HEK293 (cell line): ENCODE measurements at regions not wholly inside any gene's neighbourhood (a gene's known extent, or its start where the extent isn't known, plus 50 kb on each side); places are given as distances from the start of the nearest gene placed in this dataset.

Experiments used
- CTCF ChIA-PET: fragments of 350-600 bp; formaldehyde crosslinking; extraction: SDS; loops from one replicate; lab custom pipeline; 2021; ENCODE audit warnings: antibody characterized with exemption; lab: Yijun Ruan, JAX
- POLR2A ChIA-PET: fragments of 300-600 bp; formaldehyde crosslinking; extraction: SDS; loops from one replicate; lab custom pipeline; 2020; ENCODE audit warnings: antibody characterized with exemption, inconsistent platforms; lab: Yijun Ruan, JAX
- H3K27ac ChIP-seq: fragments of 200-500 bp; sonication (Bioruptor generic); 2 replicates; pipeline ENCODE4 v1.5.1; 2014; ENCODE audit warnings: low read depth, low read length, control low read depth, inconsistent platforms; ENCODE audit errors: extremely low read depth
- H3K36me3 ChIP-seq, 2 experiments: fragments of 200-500 bp in 1 of 2; sonication (Bioruptor generic) in 1 of 2; 1 replicate in 1 of 2; 2 replicates in 1 of 2; pipeline ENCODE4 v1.5.1; 2014 to 2017; ENCODE audit warnings: inconsistent platforms in 2 of 2, low read length in 2 of 2; ENCODE audit not compliant: control insufficient read depth in 2 of 2, insufficient read depth in 1 of 2
- H3K4me1 ChIP-seq: fragments of 200-500 bp; sonication (Bioruptor generic); 2 replicates; pipeline ENCODE4 v1.5.1; 2014; ENCODE audit warnings: mild to moderate bottlenecking, low read length, inconsistent platforms; ENCODE audit not compliant: control insufficient read depth, insufficient read depth
- H3K4me3 ChIP-seq: 2 replicates; pipeline ENCODE4 v1.5.1; 2011; ENCODE audit warnings: low read depth, mild to moderate bottlenecking, control low read depth, low read length, moderate library complexity
- H3K9me3 ChIP-seq: fragments of 200-500 bp; sonication (Bioruptor generic); 2 replicates; pipeline ENCODE4 v1.5.1; 2014; ENCODE audit warnings: low read depth, low read length, inconsistent platforms; ENCODE audit not compliant: control insufficient read depth, insufficient read depth
- GLI2 ChIP-seq: fragments of 450-650 bp; formaldehyde crosslinking; IDR thresholded peaks from 2 replicates; pipeline ENCODE4; 2017; ENCODE audit warnings: missing biosample characterization, missing genetic modification characterization, low read depth, borderline replicate concordance
- HOXA7 ChIP-seq: sonication (generic); formaldehyde crosslinking; IDR thresholded peaks from 2 replicates; pipeline ENCODE4 v1.8.1; 2022; ENCODE audit warnings: missing genetic modification reagents, borderline replicate concordance
- HOXD13 ChIP-seq: sonication (generic); formaldehyde crosslinking; IDR thresholded peaks from 2 replicates; pipeline ENCODE4 v1.8.0; 2022; ENCODE audit warnings: missing genetic modification reagents, borderline replicate concordance
- KLF7 ChIP-seq: fragments of 450-650 bp; formaldehyde crosslinking; IDR thresholded peaks from 2 replicates; pipeline ENCODE4 v1.5.1; 2016; ENCODE audit warnings: missing biosample characterization, missing genetic modification characterization, borderline replicate concordance
- MEIS1 ChIP-seq: sonication (generic); formaldehyde crosslinking; IDR thresholded peaks from 2 replicates; pipeline ENCODE4 v1.8.1; 2022; ENCODE audit warnings: missing genetic modification reagents, mild to moderate bottlenecking, borderline replicate concordance
- SP3 ChIP-seq: fragments of 450-650 bp; formaldehyde crosslinking; IDR thresholded peaks from 2 replicates; pipeline ENCODE4 v1.5.1; 2016; ENCODE audit warnings: missing biosample characterization, missing genetic modification characterization
- ZBTB8A ChIP-seq: fragments of 450-650 bp; formaldehyde crosslinking; IDR thresholded peaks from 2 replicates; pipeline ENCODE4 v1.5.1; 2016; ENCODE audit warnings: missing biosample characterization, missing genetic modification characterization
- ZEB2 ChIP-seq: fragments of 450-650 bp; formaldehyde crosslinking; IDR thresholded peaks from 2 replicates; pipeline ENCODE4 v1.5.1; 2016; ENCODE audit warnings: missing biosample characterization, missing genetic modification characterization
- ZNF174 ChIP-seq: fragments of 450-650 bp; formaldehyde crosslinking; IDR thresholded peaks from 2 replicates; pipeline ENCODE4 v1.5.0; 2017; ENCODE audit warnings: missing biosample characterization, mild to moderate bottlenecking, missing genetic modification characterization
- ZNF19 ChIP-seq: fragments of 450-650 bp; formaldehyde crosslinking; IDR thresholded peaks from 2 replicates; pipeline ENCODE4; 2016; ENCODE audit warnings: missing biosample characterization, missing genetic modification characterization, low read depth
- ZNF214 ChIP-seq: fragments of 450-650 bp; formaldehyde crosslinking; IDR thresholded peaks from 2 replicates; pipeline ENCODE4 v1.5.1; 2017; ENCODE audit warnings: missing biosample characterization, mild to moderate bottlenecking, missing genetic modification characterization, borderline replicate concordance
- ZNF23 ChIP-seq: fragments of 450-650 bp; formaldehyde crosslinking; IDR thresholded peaks from 2 replicates; pipeline ENCODE4 v1.5.1; 2016; ENCODE audit warnings: missing biosample characterization, missing genetic modification characterization, borderline replicate concordance
- ZNF239 ChIP-seq: fragments of 450-650 bp; formaldehyde crosslinking; IDR thresholded peaks from 2 replicates; pipeline ENCODE4 v1.5.1; 2016; ENCODE audit warnings: missing biosample characterization, missing genetic modification characterization
- ZNF362 ChIP-seq: fragments of 450-650 bp; formaldehyde crosslinking; IDR thresholded peaks from 2 replicates; pipeline ENCODE4 v1.5.1; 2016; ENCODE audit warnings: missing biosample characterization, missing genetic modification characterization
- ZNF394 ChIP-seq: fragments of 450-650 bp; formaldehyde crosslinking; IDR thresholded peaks from 2 replicates; pipeline ENCODE4 v1.5.1; 2016; ENCODE audit warnings: missing biosample characterization, missing genetic modification characterization, mild to moderate bottlenecking, moderate library complexity, borderline replicate concordance
- ZNF548 ChIP-seq: fragments of 450-650 bp; formaldehyde crosslinking; IDR thresholded peaks from 2 replicates; pipeline ENCODE4 v1.5.1; 2016; ENCODE audit warnings: missing biosample characterization, missing genetic modification characterization
- ZNF555 ChIP-seq: fragments of 450-650 bp; formaldehyde crosslinking; conservative IDR thresholded peaks from 2 replicates; pipeline ENCODE4 v1.5.1; 2017; ENCODE audit warnings: missing biosample characterization, mild to moderate bottlenecking, missing genetic modification characterization, inconsistent platforms
- ZNF621 ChIP-seq: fragments of 450-650 bp; formaldehyde crosslinking; IDR thresholded peaks from 2 replicates; pipeline ENCODE4 v1.5.1; 2017; ENCODE audit warnings: missing biosample characterization, missing genetic modification characterization
- ZNF768 ChIP-seq: fragments of 450-650 bp; formaldehyde crosslinking; IDR thresholded peaks from 2 replicates; pipeline ENCODE4 v1.5.1; 2018; ENCODE audit warnings: missing biosample characterization, mild to moderate bottlenecking, missing genetic modification characterization
- TF ChIP-seq, protein P1 (sequence below): fragments of 450-650 bp; formaldehyde crosslinking; IDR thresholded peaks from 2 replicates; pipeline ENCODE4; 2016; ENCODE audit warnings: missing biosample characterization, missing genetic modification characterization
- TF ChIP-seq, protein P2 (sequence below): fragments of 450-650 bp; formaldehyde crosslinking; IDR thresholded peaks from 2 replicates; pipeline ENCODE4 v1.5.1; 2017; ENCODE audit warnings: missing biosample characterization, missing genetic modification characterization

DNA sequence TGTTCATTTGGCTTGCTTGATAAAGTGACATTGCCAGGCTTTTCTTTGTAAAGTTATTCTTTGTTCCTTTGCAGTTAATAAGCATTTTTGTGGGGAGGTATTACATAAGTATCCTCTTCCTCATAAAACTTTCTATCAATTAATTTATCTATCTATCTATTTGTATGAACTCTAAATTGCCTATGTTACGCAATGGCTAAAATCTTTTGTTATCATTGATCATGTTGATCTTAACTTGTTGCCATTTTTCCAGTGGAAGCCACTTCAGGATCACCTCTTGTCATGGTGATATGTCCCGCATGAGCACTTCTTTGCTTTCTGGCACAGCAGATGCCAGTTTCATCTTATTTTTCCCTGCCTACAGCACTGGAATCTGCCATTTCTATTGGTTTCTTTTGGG is 436.7 kb upstream of the KIF2A start (continued):
- TF ChIP-seq, protein P1, sequence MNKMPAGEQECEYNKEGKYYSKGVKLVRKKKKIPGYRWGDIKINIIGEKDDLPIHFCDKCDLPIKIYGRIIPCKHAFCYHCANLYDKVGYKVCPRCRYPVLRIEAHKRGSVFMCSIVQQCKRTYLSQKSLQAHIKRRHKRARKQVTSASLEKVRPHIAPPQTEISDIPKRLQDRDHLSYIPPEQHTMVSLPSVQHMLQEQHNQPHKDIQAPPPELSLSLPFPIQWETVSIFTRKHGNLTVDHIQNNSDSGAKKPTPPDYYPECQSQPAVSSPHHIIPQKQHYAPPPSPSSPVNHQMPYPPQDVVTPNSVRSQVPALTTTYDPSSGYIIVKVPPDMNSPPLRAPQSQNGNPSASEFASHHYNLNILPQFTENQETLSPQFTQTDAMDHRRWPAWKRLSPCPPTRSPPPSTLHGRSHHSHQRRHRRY (tag by site-specific recombination), result no peak
- TF ChIP-seq ZNF19 (tag by site-specific recombination) (no peak), ZNF548 (tag by site-specific recombination) (no peak)

GRCh38 chr5:61878471-61878870 is 427.5 kb upstream of the KIF2A start:
- no peak overlapping the region for H3K27ac ChIP-seq
- ChIA-PET CTCF (no interaction called here), POLR2A (no interaction called here)
- H3K9me3 ChIP-seq, result no peaks in the 10 kb centered on the region
- no peaks in the 10 kb centered on the region for H3K4me1 ChIP-seq
- H3K4me3 ChIP-seq, result no peak overlapping the region
- H3K36me3 ChIP-seq, result no peaks in the 10 kb centered on the region
- TF ChIP-seq ZNF214 (no peak), HOXD13 (CRISPR knock-in tag) (no peak), HOXA7 (CRISPR knock-in tag) (no peak), KLF7 (tag by site-specific recombination) (no peak), ZNF239 (no peak)

DNA sequence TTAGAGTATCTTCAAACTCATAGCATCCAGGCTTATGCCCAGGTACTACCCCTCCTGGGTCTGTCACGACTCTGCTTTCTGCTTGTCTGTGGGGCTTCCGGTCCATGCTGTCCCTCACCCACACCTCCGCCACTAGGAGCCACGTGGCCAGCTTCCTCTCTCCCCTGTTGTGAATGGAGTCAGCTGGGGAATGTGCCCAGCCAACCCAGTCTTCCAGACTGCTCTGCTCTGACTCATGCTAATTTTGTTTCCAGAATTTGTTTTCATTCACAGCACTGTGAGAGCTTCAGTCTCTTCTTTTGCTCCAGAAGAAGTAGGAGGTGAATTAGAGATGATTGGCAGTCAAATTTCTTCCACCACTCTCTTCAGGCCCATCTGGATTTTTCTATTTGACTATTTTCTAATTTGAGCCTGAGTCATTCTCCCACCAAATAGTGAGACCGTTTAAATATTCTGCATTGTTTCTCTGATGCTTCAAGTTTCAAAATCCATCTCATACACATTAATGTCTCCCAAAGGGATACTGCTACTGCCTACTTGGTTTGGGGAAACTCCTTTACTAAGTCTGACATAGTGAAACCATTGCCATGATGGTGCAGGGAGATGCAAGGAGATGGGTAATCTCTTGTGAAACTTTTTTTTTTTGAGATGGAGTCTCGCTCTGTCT is 424.1 kb upstream of the KIF2A start:
- Histone ChIP-seq H3K9me3 (no peaks in the 10 kb centered on the region), H3K27ac (no peak overlapping the region), H3K4me3 (no peak overlapping the region), H3K36me3 (no peaks in the 10 kb centered on the region), H3K4me1 (no peaks in the 10 kb centered on the region)
- ChIA-PET CTCF (interaction anchor here (0.6 kb wide), 1 partner anchor 152 kb away, joined by 3 read pairs; no protein-coding TSS in a partner anchor), POLR2A (no interaction called here)
- TF ChIP-seq ZNF768 (tag by site-specific recombination) (no peak), MEIS1 (CRISPR knock-in tag) (no peak), ZNF174 (tag by site-specific recombination) (no peak), ZNF394 (tag by site-specific recombination) (no peak), ZNF555 (tag by site-specific recombination) (no peak), SP3 (tag by site-specific recombination) (no peak), ZEB2 (tag by site-specific recombination) (no peak), ZBTB8A (tag by site-specific recombination) (no peak), ZNF362 (tag by site-specific recombination) (no peak), ZNF621 (tag by site-specific recombination) (no peak), ZNF23 (tag by site-specific recombination) (no peak), GLI2 (tag by site-specific recombination) (no peak)
- TF ChIP-seq, protein P2, sequence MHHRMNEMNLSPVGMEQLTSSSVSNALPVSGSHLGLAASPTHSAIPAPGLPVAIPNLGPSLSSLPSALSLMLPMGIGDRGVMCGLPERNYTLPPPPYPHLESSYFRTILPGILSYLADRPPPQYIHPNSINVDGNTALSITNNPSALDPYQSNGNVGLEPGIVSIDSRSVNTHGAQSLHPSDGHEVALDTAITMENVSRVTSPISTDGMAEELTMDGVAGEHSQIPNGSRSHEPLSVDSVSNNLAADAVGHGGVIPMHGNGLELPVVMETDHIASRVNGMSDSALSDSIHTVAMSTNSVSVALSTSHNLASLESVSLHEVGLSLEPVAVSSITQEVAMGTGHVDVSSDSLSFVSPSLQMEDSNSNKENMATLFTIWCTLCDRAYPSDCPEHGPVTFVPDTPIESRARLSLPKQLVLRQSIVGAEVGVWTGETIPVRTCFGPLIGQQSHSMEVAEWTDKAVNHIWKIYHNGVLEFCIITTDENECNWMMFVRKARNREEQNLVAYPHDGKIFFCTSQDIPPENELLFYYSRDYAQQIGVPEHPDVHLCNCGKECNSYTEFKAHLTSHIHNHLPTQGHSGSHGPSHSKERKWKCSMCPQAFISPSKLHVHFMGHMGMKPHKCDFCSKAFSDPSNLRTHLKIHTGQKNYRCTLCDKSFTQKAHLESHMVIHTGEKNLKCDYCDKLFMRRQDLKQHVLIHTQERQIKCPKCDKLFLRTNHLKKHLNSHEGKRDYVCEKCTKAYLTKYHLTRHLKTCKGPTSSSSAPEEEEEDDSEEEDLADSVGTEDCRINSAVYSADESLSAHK (tag by site-specific recombination), result no peak
